Activated CD4-positive, alpha-beta memory T cell treated with anti-CD3 and anti-CD28 coated beads for 36 hours (primary cell): ENCODE measurements at regions not wholly inside any gene's neighbourhood (a gene's known extent, or its start where the extent isn't known, plus 50 kb on each side); places are given as distances from the start of the nearest gene placed in this dataset.

Experiments
- CTCF ChIA-PET: fragments of 350-600 bp; sonication (Branson Sonifier 250); formaldehyde crosslinking; loops from one replicate; lab custom pipeline; 2021; ENCODE audit warnings: antibody characterized with exemption, inconsistent platforms; lab: Charles Lee
- POLR2A ChIA-PET: fragments of 350-600 bp; sonication (Branson Sonifier 250); formaldehyde crosslinking; loops from one replicate; lab custom pipeline; 2021; ENCODE audit warnings: antibody characterized with exemption; lab: Charles Lee
- DNase-seq: peaks from one replicate; pipeline ENCODE4 v3.0.0-alpha.2; 2020
- H3K27ac Mint-ChIP-seq: one replicate; pipeline ENCODE4 v1.8.0; 2021; ENCODE audit warnings: mixed read lengths
- H3K27me3 Mint-ChIP-seq: one replicate; pipeline ENCODE4 v1.8.0; 2021; ENCODE audit warnings: mixed read lengths
- H3K36me3 Mint-ChIP-seq: one replicate; pipeline ENCODE4 v1.8.0; 2021; ENCODE audit warnings: mixed read lengths
- H3K4me1 Mint-ChIP-seq: one replicate; pipeline ENCODE4 v1.8.0; 2021; ENCODE audit warnings: low read depth, mixed read lengths
- H3K4me3 Mint-ChIP-seq: one replicate; pipeline ENCODE4 v1.8.0; 2021; ENCODE audit warnings: mild to moderate bottlenecking, mixed read lengths
- H3K9me3 Mint-ChIP-seq: one replicate; pipeline ENCODE4 v1.8.0; 2021; ENCODE audit warnings: mixed read lengths
- intact Hi-C: fragments of 100-400 bp; cut with micrococcal nuclease; formaldehyde crosslinking; loops from one replicate; pipeline ENCODE4 v1.15.1; 2023

GRCh38 chr5:174381241-174381640 is 335.7 kb downstream of the NSG2 start:
- POLR2A ChIA-PET: no interaction called here
- intact Hi-C loops: no loop called here
- CTCF ChIA-PET: no interaction called here
- H3K36me3 Mint-ChIP-seq: no peaks in the 10 kb centered on the region
- H3K27me3 Mint-ChIP-seq: peaks cover 11% of the 10 kb centered on the region
- no peak overlapping the region for H3K27ac Mint-ChIP-seq
- H3K4me3 Mint-ChIP-seq: no peak overlapping the region
- DNase-seq: no peak
- no peaks in the 10 kb centered on the region for H3K9me3 Mint-ChIP-seq
- H3K4me1 Mint-ChIP-seq: no peaks in the 10 kb centered on the region

GRCh38 chr5:174383210-174384167 is 338.0 kb downstream of the NSG2 start:
- Mint-ChIP-seq H3K4me1 (no peaks in the 10 kb centered on the region), H3K36me3 (no peaks in the 10 kb centered on the region), H3K27ac (no peak overlapping the region), H3K9me3 (no peaks in the 10 kb centered on the region), H3K27me3 (peaks cover 16% of the 10 kb centered on the region), H3K4me3 (no peak overlapping the region)
- intact Hi-C loops: no loop called here
- POLR2A ChIA-PET: no interaction called here
- DNase-seq: no peak
- CTCF ChIA-PET: interaction anchor here (0.6 to 0.8 kb wide), 2 partner anchors 13 to 411 kb away, joined by 3 read pairs; no protein-coding TSS in a partner anchor

GRCh38 chr5:174384509-174384947 is 339.0 kb downstream of the NSG2 start:
- no peak overlapping the region for H3K27ac Mint-ChIP-seq
- peaks cover 16% of the 10 kb centered on the region for H3K27me3 Mint-ChIP-seq
- H3K4me1 Mint-ChIP-seq: no peaks in the 10 kb centered on the region
- ChIA-PET CTCF (no interaction called here), POLR2A (no interaction called here)
- H3K4me3 Mint-ChIP-seq: no peak overlapping the region
- intact Hi-C loops: no loop called here
- no peaks in the 10 kb centered on the region for H3K9me3 Mint-ChIP-seq
- DNase-seq: no peak
- no peaks in the 10 kb centered on the region for H3K36me3 Mint-ChIP-seq

GRCh38 chr5:174386306-174386705 is 338.1 kb upstream of the MSX2 start:
- Mint-ChIP-seq H3K4me3 (no peak overlapping the region), H3K4me1 (no peaks in the 10 kb centered on the region), H3K36me3 (no peaks in the 10 kb centered on the region), H3K27ac (no peak overlapping the region), H3K27me3 (peaks cover 16% of the 10 kb centered on the region), H3K9me3 (no peaks in the 10 kb centered on the region)
- POLR2A ChIA-PET: no interaction called here
- intact Hi-C loops: no loop called here
- DNase-seq: no peak
- CTCF ChIA-PET: no interaction called here

- ChIA-PET POLR2A (no interaction called here), CTCF (no interaction called here)
- H3K27ac Mint-ChIP-seq: no peak overlapping the region
- H3K9me3 Mint-ChIP-seq: no peaks in the 10 kb centered on the region
- no peak overlapping the region for H3K4me3 Mint-ChIP-seq
- no peaks in the 10 kb centered on the region for H3K4me1 Mint-ChIP-seq
- peaks cover 16% of the 10 kb centered on the region for H3K27me3 Mint-ChIP-seq
- intact Hi-C loops: no loop called here
- no peaks in the 10 kb centered on the region for H3K36me3 Mint-ChIP-seq
- DNase-seq: no peak
Observed at GRCh38 chr5:174386846-174387245, 337.5 kb upstream of the MSX2 start.

- intact Hi-C loops: no loop called here
- Mint-ChIP-seq H3K4me1 (no peaks in the 10 kb centered on the region), H3K9me3 (no peaks in the 10 kb centered on the region), H3K36me3 (no peaks in the 10 kb centered on the region), H3K4me3 (no peak overlapping the region), H3K27me3 (peaks cover 17% of the 10 kb centered on the region), H3K27ac (no peak overlapping the region)
- no peak for DNase-seq
- ChIA-PET CTCF (interaction anchor here (0.6 kb wide), 1 partner anchor 12 kb away, joined by 3 read pairs; no protein-coding TSS in a partner anchor), POLR2A (no interaction called here)
Observed at GRCh38 chr5:174387448-174387847, 336.9 kb upstream of the MSX2 start.

- Mint-ChIP-seq H3K4me1 (no peaks in the 10 kb centered on the region), H3K36me3 (no peaks in the 10 kb centered on the region), H3K27me3 (peaks cover 9% of the 10 kb centered on the region), H3K9me3 (no peaks in the 10 kb centered on the region), H3K4me3 (no peak overlapping the region), H3K27ac (no peak overlapping the region)
- ChIA-PET CTCF (no interaction called here), POLR2A (no interaction called here)
- intact Hi-C loops: no loop called here
- DNase-seq: no peak
Observed at GRCh38 chr5:174392892-174393291, 331.5 kb upstream of the MSX2 start.

GRCh38 chr5:174396541-174396940 is 327.8 kb upstream of the MSX2 start:
- Mint-ChIP-seq H3K9me3 (no peaks in the 10 kb centered on the region), H3K4me1 (no peaks in the 10 kb centered on the region), H3K27ac (no peak overlapping the region), H3K4me3 (no peak overlapping the region), H3K27me3 (peaks cover 9% of the 10 kb centered on the region), H3K36me3 (no peaks in the 10 kb centered on the region)
- CTCF ChIA-PET: interaction anchor here (0.8 kb wide), 1 partner anchor 13 kb away, joined by 3 read pairs; no protein-coding TSS in a partner anchor
- DNase-seq: no peak
- intact Hi-C loops: no loop called here
- POLR2A ChIA-PET: no interaction called here

GRCh38 chr5:174397206-174397605 is 327.2 kb upstream of the MSX2 start:
- CTCF ChIA-PET: no interaction called here
- DNase-seq: no peak
- H3K27ac Mint-ChIP-seq: no peak overlapping the region
- no peaks in the 10 kb centered on the region for H3K9me3 Mint-ChIP-seq
- peaks cover 9% of the 10 kb centered on the region for H3K27me3 Mint-ChIP-seq
- POLR2A ChIA-PET: no interaction called here
- no peaks in the 10 kb centered on the region for H3K36me3 Mint-ChIP-seq
- no peaks in the 10 kb centered on the region for H3K4me1 Mint-ChIP-seq
- no peak overlapping the region for H3K4me3 Mint-ChIP-seq
- intact Hi-C loops: no loop called here

- Mint-ChIP-seq H3K9me3 (no peaks in the 10 kb centered on the region), H3K36me3 (no peaks in the 10 kb centered on the region), H3K27me3 (peaks cover 6% of the 10 kb centered on the region), H3K4me1 (no peaks in the 10 kb centered on the region), H3K27ac (no peak overlapping the region), H3K4me3 (no peak overlapping the region)
- POLR2A ChIA-PET: no interaction called here
- CTCF ChIA-PET: no interaction called here
- intact Hi-C loops: no loop called here
- no peak for DNase-seq
Observed at GRCh38 chr5:174398171-174398570, 326.2 kb upstream of the MSX2 start.

- no peaks in the 10 kb centered on the region for H3K4me1 Mint-ChIP-seq
- H3K9me3 Mint-ChIP-seq: no peaks in the 10 kb centered on the region
- ChIA-PET CTCF (interaction anchor here (0.6 kb wide), 1 partner anchor 12 kb away, joined by 3 read pairs; no protein-coding TSS in a partner anchor), POLR2A (no interaction called here)
- no peaks in the 10 kb centered on the region for H3K36me3 Mint-ChIP-seq
- DNase-seq: no peak
- peaks cover 3% of the 10 kb centered on the region for H3K27me3 Mint-ChIP-seq
- H3K4me3 Mint-ChIP-seq: no peak overlapping the region
- intact Hi-C loops: no loop called here
- H3K27ac Mint-ChIP-seq: no peak overlapping the region
Observed at GRCh38 chr5:174399411-174399810, 325.0 kb upstream of the MSX2 start.

- intact Hi-C loops: no loop called here
Observed at GRCh38 chr5:174400461-174400860, 323.9 kb upstream of the MSX2 start.

More at GRCh38 chr5:174400461-174400860, 323.9 kb upstream of the MSX2 start:
- ChIA-PET POLR2A (no interaction called here), CTCF (no interaction called here)
- H3K36me3 Mint-ChIP-seq: no peaks in the 10 kb centered on the region
- H3K4me3 Mint-ChIP-seq: no peak overlapping the region
- no peak overlapping the region for H3K27ac Mint-ChIP-seq
- no peaks in the 10 kb centered on the region for H3K9me3 Mint-ChIP-seq
- H3K27me3 Mint-ChIP-seq: peaks cover under 1% of the 10 kb centered on the region
- no peak for DNase-seq
- H3K4me1 Mint-ChIP-seq: no peaks in the 10 kb centered on the region
